ENCODE measurements at regions not wholly inside any gene's neighbourhood (a gene's known extent, or its start where the extent isn't known, plus 50 kb on each side); places are given as distances from the start of the nearest gene placed in this dataset.

DNA sequence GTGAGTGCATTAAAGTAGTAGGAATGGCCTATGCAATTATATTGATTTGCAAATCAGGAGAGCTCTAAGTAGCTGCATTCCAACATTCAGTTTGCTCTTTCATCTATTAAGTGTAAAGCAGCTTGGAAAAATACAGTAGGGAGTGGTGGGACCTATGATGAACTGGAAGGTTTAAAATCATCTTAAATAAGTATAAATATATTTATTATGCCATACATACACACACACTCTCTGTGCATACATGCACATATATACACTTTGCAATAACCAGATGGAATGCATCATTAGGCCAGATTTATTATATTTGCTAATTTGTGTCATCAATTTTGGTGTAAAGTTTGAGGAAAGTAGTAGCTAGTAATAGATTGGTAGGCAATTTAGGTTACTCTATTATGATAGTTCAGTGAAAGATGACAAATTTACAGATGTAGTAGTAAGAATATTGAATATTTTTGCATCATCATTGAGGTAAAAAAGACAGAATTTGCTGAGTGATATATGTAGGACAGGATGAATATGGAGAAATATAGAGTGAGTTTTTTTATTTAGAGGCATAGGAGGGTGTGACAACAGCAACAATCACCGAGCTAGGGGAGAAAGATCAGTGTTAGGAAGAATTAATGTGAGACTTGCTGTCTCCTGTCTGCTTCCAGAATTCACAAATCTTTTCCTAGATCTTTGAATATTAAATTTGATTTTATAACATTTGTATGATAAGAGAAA, 961.0 kb upstream of the CDH2 start:
- DNase-seq: no peak

DNA sequence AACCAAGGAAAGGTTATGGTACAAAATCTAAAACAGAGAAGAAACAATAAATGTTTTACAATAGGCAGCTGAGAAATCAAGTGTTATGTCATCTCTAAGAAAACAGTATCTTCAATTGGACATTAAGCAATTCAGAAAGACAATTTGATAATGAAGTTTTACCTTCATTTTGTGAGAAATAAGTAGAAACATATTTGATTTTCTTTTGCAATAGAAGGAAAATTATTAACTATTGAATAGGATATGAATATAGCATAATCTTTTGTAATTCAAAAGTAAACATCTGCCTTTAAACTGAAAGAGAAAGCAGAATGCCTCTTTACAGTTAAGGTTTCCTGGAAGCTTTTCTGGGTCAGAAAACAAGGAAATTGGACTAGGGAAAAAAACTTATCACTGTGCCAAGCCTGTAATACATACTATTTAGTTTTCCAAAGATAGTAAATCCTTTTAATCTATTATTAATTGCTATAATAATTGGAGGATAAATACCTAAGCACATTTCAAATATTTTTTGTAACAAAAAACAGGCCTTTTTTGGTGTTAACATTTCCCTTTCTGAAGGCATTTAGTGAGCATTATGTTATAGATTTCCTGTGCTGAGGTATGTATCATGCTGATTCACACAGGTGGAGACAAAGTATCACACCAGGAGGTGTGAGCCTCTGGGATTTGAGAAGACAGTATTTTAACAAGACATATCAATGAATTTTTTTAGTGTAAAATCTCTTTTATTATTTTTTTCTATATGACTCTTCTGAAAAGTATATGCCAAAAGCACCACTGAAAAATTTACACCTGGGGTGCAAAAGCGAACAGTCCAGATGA, 947.0 kb upstream of the CDH2 start:
- DNase-seq: no peak

DNA sequence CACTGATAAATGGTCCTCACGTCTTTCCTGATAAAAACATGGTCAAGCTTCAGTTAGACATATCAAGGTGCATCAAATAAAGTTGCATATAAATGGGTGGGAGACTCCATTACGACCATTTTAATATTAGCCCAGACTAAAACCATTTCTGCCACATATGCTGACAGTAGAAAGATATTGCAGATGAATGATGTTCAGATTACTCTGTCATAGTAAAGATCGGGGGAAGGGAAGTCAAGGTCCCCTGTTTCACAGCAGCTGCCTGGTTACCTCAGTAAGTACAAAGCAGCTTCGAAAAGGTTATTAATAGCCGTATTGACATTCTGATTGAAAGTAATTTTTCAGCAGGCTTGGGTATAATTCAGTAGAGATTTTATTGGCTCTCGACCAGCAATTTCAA, 927.7 kb upstream of the CDH2 start:
- DNase-seq: no peak

DNA sequence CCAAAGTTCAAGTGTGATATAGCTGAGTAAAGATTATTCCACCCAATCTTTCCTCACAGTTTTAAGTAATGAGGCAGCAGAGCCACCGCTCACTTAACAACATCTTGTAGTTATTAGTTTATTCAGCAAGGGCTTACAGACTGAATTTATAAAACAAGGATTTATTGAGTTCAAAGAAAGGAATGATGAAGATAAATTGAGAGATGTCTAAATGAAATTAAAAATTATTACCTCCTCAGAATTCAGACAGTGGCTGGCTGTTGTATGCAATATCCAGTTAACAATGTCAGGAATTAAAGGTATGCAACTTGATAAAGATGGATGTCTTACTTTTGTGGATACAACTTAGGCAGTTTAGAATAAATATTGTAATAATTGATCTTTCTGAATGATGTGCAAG, 927.3 kb upstream of the CDH2 start:
- DNase-seq: peak; percentile 50

DNA sequence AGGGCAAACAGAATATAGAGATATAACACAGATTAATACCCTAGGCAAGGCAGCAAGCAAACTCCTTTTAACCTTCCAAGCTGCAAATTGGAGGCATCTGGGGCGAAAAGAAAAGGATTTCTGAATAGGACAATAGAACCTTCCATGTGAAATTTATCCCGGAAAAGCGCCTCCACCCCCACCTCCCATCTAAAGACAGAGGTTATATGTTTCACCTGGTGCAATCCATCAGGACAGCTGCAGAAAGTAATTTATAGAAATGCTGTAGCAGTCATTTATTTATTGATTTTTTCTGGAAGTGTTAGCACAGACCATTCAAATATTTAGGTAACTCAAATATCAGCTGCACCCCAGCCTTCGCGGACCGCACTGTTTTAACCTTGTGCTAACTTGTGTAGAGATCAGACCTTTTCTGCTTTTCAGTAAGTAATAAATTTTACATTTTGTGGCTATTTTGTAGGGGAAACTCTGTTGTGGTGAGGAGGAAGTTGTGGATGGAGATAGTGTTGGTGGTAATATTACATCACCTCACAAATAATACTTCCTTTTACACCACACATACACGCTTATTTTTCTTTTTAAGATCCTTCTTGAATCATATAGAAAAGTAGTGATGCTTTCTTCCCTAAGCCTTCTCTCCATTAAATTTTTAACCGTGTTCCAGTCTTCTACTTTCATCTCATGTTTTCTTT, 919.3 kb upstream of the CDH2 start:
- DNase-seq: no peak

DNA sequence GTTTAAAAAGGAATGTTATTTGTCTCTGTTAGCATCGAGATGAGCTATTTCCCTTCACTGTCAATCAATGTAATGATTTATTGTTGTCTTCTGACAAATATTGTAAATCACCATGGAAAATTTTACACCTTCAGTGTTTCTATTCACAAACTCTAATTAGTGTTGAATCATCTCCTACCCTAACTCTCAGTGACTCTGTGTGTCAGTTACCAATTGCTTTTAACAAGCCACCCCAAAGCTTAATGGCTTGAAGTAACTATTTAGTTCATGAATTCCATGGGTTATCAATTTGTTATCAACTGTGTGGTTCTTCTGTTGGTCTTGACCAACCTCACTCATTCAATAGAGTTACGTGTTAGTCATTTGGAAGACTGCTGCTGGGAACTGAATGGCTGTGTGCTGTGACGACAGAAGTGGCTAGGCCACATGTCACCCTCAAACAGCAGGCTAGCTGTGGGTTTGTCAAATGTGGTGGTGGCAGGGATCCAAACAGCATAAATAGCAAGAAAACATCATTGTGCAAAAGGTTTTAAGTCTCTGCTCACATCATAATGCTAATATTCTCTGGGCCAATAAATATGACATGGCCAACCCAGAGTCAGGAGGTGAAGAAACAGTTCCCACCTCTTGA, 910.8 kb upstream of the CDH2 start:
- DNase-seq: no peak

DNA sequence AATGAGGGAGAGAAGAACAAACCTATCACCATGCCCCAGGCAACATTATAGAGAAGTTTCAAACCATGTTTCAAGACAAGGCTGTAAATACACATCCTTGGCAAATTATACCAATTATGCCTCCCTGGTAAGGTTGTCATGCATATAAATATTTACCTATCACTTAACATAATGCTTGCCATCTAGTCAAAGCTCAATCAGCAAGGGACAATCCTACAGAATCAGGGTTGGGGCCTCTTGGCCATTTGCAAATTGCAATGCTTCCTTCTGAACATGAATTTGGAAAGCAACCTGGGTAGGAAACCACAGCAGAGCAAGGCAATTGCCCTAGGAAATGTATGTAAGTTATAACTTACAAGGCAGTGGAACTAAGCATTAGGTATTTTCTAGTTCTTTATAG, 907.2 kb upstream of the CDH2 start:
- no peak for DNase-seq

DNA sequence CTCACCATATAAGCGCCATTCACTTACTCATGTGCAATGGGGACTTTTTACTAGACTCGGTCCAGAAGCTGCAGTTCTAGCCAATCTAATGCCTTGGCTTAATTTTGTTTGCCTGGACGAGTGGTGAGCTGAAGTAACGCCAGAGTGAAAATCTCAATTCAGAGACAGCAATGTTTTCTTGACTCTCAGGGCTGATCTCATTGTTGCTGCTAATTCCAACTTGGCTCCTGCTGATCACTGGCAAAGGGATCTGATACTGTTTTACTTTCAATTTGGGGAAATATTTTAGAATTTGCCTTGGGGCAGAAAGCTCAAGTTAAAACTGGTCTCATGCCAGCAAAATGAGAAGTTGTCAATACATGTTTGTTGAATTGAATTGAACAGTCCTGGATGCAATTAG, 906.6 kb upstream of the CDH2 start:
- DNase-seq: no peak

DNA sequence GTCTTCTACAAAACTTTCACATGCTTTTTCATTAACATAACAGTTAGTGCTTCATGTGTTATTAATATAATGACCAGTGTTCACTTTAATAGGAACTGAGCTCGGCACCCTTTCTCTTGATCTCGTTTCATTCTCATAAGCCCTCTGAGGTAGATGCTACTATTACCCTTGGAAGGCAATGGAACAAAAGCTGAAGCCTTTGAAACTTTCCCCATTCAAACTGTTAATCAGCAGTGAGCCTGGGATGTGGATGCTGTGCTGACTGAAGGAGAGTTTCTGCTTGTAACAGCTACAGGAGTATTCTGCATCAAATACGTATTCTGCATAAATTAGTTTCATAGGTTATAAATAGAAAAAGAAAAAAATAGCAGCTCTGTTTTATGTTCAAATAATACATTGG, 904.0 kb upstream of the CDH2 start:
- DNase-seq: no peak

DNA sequence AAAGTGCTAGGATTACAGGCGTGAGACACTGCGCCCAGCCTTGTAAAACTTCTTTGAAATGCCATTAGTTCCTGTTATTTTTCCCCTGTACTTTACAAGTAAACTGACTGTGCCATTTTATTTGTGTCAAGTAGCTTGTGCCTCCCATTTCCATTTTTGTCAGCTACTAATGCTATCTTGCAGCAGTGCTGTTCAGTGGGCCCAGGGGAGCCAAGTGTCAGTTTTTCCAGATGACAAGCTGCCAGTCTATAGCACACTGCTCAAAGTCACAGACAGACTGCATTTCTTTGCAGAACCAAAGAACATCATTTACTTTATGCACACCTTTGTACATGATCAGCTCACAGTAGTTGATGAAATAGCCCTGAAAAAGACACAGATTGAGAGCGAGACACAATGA, 901.3 kb upstream of the CDH2 start:
- no peak for DNase-seq

DNA sequence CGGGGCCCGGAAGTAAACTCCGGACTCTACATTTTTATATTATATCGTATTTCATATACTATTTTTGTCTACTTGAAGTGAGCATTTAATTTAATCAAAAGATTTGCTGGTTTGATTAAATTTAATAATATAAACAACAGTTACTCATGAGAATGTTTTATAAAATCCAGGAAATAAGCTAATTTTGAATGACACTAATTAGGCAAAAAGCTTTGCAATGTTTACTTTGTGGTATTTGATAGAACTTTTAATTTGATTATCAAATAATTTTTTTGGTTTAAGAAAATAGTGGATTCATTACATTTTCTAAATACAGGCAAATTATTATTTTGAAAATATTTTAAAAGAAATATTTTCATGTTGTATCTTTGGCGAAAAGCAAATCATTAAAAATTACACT, 900.4 kb upstream of the CDH2 start:
- DNase-seq: no peak

DNA sequence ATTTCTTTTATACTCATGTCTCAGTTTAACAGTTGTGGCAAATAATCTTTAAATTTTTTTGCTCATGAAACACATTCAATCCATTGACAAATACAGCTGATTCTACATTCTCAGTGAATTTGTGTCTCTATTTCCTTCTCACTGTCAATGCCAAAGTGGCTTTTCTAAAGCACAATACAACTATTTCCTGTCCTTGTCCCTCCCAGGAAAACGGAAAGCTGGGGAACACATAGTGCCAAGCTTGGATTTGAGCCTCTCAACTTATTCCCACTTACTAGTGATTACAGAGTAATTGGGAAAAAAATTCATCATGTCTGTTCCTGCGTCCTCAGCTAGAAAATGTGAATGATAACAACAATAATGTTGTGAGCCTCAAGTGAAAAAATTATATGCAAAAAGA, 899.7 kb upstream of the CDH2 start:
- DNase-seq: no peak

DNA sequence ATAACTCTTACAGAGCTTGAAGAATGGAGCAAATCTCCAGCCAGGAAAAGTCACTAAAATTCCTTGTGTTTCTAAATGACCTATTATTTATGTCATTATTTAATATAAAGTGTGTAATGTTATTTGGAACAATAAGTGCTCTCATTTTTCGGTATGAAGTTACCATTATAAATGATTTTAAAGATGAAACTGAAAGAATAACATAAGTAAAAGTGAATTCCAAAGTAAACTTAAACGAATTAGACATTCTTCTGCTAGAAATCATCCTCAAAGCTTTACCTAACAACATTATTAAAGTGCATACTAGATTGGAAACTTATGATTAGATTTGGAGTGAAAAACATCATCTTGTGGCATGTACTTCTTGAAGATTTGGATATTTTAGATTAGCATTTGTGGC, 897.2 kb upstream of the CDH2 start:
- DNase-seq: no peak

DNA sequence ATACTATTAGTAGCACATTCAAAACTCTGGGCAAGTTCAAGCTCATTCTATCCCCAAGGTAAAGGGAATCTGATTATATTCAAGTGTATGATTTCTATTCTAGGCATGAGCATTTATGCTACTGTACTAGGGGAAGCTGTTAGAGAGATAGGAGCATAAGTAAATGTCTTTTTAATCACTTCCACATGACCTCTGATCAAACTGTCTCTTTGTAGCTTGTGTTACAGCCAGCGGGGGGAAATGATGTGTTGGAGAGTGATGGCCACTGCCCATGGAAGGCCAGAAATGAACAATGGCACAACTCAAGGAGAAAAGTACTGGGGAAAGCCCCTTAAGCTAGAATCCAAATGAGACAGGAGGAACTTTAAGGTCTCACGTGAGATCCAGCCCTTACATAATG, 894.9 kb upstream of the CDH2 start:
- DNase-seq: peak; percentile 20

DNA sequence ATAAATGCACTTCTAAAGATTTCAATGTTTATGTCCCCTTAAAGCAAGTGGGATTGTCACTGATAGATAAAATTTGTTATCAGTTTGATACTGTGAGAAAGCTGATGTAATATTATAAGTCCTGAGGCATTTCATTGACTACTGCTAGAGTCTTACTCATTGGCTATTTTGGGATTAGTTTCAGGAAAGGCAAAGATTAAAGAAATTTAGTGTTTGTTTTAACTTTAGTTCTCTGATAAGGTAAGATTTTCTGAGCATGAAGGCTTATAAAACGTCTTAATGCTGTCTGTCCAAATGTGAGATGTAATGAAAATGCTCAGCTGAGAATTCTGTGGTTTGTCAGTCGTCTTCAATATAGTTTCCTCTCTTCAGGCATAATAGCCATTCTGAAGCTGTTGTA, 886.4 kb upstream of the CDH2 start:
- DNase-seq: no peak

DNA sequence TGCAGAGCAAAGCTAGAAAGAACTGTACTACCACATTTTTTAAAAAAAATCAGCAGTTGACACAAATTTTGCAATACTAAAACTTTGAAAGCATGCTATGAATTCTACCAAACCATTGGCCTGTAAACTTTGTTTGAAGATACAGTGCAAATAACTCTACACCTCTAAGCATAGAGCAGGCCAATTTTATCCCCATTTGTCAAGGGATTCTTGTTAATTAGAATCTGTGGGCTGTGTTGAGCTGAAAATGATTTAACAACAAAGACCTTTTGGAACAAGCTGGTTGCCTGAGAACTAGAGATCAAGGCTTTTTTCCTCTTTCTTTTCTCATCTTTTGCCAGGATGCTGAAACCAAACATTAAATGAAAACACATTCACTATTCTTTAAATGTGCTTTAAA, 886.0 kb upstream of the CDH2 start:
- no peak for DNase-seq

DNA sequence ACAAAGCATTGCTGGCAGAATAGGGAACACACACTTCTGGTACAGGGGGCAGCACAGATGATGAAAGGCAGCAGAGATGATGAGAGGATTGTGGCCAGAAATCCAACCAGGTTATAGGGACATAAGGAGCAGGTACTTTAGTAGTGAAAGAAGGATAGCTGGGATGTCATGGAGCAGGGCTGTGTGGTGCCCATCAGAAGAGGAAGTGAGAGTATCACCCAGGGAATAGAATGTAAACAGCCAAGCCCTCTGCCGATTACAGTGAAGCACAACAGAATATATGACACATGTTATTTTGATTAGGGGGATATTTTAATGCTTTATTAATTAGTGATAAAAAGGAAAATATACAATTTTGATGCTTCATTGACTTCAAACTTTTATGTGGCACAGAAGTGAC, 883.4 kb upstream of the CDH2 start:
- DNase-seq: no peak

DNA sequence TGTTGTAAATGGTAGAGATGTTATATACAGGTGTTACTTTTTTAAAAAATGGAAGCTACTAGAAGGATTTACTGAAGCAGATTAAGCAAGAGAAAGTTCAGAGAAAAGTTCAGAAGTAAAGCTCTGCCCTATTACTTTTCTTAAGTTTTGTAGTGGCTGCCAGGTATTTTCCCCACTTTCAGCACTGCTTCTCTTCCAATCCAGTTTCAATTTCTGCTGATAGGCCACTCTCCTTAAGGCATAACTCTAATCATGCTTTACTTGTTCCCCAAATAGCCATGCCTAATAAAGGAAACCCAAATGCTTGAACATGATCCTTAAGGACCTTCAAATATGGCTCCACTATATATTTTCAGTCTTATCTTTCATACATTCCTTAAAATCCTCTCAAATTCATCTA, 880.8 kb upstream of the CDH2 start:
- DNase-seq: no peak

DNA sequence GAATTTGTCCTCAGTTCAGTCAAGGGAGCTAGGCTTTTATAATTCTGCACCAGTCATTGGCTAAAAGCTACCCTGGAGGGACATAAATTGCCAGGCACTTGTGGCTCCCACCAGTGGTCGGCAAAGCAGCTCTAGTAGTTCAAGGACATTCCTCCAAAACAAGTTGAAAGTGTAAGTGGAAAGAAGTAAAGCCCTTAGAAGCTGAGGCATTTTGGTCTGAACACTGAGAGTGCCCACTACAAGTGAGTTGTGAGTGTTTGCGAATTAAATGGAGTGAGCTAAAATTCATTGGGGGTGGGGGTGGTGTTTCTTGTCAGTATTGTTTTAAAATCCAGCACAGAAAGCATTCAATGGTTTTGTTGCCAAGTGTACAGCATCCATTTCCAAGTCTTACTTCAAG, 879.9 kb upstream of the CDH2 start:
- no peak for DNase-seq

DNA sequence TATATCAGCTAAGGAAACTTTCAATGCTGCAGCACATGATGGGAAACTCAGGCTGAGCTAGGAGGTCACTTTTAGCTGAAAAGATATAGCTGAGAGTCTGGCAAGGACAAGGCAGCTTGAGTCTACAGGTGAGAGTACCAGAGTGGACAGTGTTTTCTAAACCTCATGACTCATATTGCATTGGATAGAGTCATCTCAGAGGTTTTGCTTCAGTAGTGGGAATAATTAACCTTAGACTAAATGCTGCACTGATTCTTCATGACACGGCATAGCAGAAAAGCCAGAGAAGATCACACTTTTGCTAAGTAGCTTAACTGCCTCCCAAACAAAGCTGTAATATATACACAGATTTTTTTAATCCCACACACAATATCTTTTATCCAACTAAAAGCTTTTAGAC, 865.0 kb upstream of the CDH2 start:
- no peak for DNase-seq

DNA sequence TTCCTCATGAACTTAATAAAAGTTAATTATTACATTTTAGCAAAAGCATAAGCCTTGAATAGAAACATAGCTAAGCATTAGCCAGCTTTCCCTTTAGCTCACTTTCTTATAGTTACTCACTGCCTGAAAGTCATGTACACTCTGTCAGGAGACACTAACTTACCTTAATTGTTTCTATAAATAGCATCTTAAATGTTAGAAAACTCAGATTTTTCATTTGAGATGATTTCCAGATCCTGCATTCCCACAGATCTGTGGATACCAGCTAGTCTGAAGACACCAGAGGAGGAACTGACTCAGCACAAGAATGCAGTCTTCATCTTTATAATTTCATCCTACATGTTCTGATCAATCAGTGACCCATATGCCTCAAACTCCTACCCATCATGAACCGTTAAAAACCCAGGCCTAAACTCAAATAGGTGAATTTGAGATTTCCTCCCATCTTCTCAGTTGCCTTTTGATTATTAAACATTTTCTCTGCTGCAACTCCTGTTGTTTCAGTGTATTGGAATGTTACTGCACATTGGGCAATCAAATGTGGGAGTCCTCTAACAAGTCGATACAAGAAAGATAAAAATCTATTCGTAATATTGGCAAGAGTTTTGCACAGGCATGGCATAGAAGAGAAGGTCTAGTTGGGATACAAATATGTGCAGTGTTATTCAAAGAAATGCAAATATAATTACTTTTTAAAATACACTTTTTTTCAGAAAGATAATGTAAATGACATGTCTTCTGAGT, 857.4 kb upstream of the CDH2 start:
- DNase-seq: peak; percentile 9

DNA sequence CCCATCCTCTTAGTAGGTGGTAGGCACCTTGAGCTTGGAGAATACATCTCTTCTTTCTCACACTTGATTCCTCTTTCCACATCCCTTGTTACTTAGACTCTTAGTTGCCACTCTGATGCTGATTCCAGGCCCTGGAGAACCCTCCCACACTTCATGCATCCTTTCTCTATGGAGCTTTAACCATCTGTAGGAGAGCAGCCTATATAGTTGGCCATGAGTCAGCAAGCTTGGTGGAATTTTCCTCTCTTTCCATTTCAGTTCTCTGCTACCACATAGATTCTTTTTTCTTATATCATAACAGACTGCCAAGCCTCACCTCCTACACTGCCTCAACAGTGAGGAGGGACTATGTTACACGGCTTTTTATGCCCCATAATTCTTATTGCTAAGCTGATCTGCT, 851.6 kb upstream of the CDH2 start:
- peak; percentile 10 for DNase-seq

DNA sequence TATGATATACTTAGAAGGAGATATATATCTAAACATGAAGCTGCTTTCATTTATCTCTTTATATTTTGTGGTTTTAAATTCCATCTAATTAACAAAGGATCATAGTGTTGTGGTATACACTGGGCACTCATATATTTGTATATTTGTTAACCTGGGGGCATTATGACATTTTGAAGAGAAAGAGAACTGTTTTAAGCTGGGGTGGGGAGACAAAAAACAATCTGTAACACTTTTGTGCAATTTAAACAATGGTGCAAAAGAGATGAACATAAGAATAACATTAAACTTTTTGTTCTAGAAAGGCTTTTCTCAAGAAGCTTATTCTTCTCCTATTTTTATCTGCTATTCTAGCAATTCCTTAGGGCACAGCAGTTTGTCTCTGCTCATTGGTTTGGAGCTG, 842.0 kb upstream of the CDH2 start:
- DNase-seq: no peak
